NCI-H1436 treated with DMSO at 0.1 percent for 48 hours (cell line): ENCODE measurements at regions not wholly inside any gene's neighbourhood (a gene's known extent, or its start where the extent isn't known, plus 50 kb on each side); places are given as distances from the start of the nearest gene placed in this dataset.

Experiments used
- DNase-seq: peaks from one replicate; lab custom pipeline; 2025; lab: John Stamatoyannopoulos, UW

DNA sequence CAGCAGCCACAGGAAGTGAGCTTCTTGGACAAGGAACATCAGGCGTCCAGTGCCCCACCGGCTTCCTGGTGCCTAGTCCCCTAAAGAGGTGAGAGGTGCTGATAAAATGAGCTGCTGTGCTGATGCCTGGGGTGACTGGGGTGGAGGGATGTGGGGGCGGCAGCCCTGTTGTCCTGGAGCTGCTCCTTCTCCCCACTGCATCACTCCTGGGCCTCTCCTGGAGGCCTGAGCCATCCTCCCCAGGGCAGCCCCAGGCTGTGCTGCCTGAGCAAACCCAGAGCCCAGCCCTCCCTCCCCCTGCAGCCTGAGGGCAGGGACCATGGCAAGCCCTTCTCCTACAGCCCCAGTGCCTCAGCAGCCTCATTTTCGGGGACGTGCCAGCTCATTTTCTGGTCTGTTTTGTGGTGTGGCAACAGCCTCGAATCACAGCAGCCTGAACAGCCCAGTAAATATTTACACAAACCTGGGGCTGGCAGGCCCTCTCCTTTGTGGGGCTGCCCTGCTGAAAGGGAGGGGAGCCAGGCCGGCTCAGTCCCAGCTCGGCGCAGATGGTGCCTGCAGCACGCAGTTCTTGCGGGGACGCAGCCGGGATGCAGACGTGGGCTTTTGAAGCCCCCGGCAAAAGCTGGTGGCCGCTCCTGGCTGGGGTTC, 259.9 kb downstream of the DLL1 start:
- DNase-seq = no peak

- no peak for DNase-seq
Measured at GRCh38 chr6:170030284-170030815, 260.5 kb downstream of the DLL1 start.

- DNase-seq = no peak
Measured at GRCh38 chr6:170029416-170030283, 261.2 kb downstream of the DLL1 start.

DNA sequence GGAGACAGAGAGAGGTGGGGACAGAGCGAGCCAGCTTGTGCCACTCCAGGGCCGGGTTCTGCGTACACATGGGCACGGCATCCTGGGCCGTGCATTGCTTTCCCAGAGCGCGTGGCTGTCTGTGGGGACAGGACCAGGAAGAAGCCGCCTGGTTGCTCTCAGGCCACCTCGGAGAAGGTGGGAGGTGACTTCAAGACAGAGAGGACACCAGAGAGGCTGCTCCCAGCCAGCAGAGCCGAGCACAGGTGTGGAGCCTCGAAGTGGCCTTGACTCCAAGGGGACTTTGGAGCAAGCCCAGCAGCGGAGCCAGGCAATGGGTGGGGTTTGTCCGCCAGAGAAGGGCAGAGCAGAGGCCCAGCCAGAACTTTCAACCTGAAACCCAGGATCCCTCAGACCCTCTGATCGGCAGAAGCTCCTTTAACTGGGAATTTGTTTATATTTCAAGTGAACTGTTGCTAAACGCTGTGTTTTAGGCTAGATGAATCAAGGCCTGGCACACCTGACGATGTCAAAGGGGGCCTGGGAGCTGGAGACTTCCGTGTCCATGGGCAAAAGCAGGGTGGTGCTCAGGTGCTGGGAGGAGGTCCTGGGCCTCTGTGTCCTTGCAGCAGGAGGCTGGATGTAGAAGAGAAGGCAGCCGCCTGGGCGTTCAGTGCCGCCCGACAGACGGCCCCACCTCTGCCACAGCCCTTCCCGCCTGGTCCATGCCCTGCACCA, 262.1 kb downstream of the DLL1 start:
- no peak for DNase-seq

- DNase-seq = no peak
Measured at GRCh38 chr6:170027647-170028043, 263.2 kb downstream of the DLL1 start.

DNA sequence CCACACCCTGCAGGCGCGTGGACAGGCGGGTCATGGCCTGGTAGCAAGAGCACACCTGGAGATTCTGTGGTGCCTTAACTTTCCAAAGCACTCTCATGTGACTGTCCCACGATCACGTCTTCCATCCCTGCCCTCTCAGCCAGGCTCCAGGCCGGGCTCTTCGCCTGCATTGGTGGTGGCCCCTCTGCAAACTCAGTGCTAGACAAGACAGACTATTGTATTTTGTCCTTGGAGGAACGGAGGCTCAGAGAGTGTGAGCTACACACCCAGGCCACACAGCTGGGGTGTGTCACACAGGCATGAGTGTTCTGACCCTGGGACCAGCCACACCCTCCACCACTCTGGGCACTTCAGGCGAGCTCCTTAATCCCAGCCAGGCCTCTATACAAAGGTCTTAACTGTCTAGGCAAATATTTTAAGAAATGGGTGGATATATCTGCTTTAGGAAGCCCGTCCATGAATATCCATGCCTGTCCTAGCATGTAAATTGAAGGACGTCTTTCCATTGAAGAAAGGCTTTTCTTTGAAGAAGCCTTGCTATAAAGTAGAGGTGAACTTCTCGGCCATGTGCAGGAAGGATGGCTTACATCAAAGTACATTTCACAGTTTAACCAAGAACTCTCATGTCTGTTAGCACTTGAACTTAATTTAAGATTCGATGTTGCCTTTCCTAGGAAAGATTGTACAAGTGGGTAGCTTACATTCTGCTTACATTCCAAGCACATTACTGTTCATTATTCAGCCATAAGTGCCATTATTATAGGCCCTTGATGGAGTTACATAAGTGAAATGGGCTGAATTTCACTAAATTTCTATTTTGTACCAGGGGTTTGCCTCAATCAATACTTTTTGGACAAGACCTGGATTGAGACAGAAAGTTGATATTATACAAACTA, 263.9 kb downstream of the DLL1 start:
- no peak for DNase-seq

GRCh38 chr6:170025935-170026750, 264.7 kb downstream of the DLL1 start:
- peak; percentile 13 for DNase-seq

- no peak for DNase-seq
Measured at GRCh38 chr6:170025341-170025911, 265.5 kb downstream of the DLL1 start.

DNA sequence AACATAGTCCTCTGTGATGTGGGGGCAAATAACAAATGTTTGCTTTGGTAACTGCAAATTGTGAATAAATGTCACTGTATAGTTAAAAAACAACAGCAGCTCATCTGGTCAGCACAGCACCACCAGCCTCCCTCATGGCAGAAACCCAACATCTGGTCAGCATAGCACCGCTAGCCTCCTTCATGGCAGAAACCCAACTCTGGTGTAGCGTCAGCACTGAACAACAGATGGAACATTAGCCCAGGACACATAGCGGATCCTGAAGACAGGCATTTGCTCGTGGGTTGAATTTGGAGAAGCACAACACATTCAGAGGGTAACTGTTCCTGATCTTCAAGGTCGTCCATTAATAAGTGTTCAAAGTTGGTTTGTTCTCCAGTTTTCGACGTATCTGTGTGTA, 265.9 kb downstream of the DLL1 start:
- DNase-seq = no peak

DNA sequence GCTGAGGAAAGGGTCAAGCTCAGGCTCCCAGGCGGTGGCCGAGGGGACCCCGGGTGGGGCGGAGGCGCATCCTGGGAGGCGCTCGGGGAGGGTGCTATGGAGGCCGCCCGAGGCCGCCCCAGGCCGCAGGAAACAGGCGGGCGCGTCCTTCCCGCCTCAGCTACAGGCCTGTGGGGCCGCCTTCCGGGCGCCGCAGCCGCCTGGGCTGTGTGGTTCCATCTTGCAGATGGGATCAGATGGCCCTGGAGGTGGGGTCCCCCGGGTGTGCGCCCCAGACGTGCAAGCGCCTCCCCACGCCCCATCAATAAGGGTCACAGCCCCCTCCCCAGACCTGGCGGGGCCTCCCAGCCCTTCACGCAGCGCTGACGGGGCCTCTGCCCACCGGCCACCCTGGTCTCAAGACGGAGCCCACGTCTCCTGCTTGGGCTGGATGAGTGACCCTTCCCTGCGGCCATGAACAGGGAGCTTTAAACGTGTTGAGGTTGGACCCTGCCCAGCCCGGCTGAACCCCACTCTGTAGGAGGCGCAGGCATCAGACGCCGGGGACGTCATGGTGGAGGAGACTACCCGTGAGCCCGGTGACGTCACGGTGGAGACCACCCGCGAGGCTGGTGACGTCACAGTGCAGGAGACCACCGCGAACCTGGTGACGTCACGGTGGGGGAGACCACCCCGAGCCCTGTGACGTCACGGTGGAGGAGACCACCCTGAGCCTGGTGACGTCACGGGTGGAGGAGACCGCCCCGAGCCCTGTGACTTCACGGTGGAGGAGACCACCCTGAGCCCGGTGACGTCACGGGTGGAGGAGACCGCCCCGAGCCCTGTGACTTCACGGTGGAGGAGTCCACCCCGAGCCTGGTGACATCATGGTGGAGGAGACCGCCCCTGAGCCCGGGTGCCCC, 267.0 kb downstream of the DLL1 start:
- DNase-seq = no peak

DNA sequence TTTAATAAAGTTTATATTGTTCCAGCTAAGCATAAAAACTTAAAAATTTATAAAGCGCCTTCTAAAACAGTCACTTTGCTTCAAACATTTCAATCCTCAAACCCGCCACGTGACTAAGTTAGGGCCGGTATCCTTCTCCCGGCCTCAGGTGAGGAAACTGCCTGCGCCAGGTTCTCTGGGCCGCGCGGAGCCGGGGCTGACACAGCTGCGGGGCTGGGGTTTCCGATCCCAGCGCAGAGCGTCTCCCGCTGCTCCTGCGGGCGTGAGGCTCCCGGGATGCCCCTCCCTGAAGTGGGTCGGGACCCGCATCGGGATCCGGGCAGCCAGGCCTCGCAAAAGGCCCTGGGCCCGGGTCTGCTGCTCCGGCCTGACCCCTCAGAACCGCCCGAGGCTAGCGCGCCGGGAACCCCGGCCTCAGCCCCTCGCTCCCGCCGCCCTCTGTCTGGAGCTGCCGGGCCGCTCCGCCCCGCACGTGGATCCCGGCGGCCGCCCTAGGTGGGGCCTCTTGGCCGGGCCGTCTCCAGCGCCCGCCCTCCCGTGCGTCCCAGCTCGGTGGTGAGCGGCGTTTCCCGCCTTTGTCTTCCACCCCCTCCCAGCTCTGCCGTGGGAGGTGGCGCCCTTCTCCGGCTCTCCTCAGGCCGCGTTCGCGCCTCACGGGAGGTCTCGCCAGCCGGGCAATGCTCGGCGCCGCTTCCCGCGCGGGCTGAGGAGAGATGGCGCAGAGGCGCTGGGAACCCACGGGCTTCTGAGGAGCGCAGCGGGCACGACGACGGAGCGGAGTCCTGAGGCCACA, 267.9 kb downstream of the DLL1 start:
- no peak for DNase-seq

DNA sequence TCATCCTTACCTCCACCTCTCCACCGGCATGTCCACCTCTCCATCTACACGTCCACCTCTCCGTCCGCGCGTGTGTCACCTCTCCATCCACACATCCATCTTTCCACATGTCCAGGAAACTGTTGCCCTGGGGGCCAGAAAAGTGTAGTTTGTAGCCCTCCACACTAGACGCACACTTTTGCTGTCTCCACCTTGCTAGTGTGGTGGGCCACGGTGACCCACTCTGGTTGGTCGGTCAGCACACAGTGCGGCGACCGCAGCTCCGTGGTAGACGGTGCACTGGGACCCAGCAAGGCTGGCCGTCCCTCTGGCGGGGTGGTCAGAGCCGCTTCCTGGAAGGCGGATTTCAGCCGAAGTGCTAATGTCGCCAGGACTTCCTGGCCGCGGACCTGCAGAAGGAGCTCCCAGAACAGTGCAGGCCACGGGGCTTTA, 268.6 kb downstream of the DLL1 start:
- no peak for DNase-seq

GRCh38 chr6:170021579-170021978, 269.3 kb downstream of the DLL1 start:
- DNase-seq = no peak

DNA sequence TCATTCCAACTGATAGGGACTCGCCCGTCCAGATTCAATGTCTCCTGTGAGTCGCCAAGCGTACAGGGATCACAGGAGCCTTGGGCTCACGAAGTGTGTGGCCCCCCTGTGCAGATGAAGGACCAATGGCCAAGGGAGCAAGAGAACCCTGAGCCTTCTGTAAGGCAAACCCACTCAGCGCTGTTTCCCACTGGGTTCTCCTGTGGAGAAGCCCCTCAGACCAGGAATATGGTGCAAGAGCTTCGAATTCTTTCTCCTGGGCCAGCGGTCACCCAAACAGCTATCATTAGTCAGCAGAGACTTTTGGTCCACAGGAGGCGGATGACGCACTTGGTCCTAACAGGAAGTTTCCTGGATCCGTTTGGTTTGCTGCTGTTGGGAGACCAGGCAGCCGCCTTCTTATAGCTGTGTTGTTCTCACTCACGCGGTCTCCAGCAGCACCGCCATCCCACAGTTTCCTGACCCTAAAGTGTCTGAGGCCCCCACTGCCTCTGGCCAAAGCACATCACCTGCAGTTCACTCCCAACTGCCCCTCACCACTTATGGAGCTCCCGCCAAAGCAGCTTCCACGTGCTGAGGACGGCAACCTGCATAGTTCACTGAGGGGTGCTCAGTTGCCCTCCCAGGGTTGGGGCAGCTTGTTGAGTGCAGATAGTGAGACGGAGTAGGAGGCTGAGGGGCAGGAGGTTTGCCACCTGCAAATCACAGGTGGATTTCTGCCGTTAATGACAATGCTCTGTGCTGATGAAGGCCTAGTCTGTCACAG, 268.6 kb downstream of the ERMARD start:
- no peak for DNase-seq

GRCh38 chr6:170018936-170019817, 267.8 kb downstream of the ERMARD start:
- no peak for DNase-seq

DNA sequence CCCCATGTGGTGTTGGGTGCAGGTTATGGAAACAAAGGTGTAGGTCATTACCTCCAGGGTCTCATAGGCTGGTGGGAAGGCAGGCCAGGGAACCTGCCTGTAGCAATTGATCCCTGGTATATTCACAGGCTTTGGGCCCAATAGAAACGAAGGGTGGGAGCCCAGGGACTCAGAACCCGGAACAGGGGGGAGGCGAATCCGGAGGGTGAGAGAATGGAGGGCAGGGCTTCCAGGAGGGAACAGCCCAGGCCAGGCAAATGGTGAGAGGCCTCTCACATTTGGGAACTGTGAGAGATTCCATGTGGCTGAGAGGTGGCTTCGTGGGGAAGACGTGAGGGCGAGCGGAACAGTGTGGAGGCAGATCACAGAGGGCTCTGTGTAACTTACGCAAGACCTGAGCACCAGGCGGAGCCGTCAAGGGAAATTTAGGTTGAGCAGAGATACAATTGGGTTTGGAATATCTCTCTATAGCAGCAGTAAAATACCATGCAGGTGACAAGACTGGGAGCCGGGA, 267.1 kb downstream of the ERMARD start:
- no peak for DNase-seq
